Lower leg skin (tissue), 3 donors: ENCODE measurements at regions not wholly inside any gene's neighbourhood (a gene's known extent, or its start where the extent isn't known, plus 50 kb on each side); places are given as distances from the start of the nearest gene placed in this dataset.

Experiments used
- CTCF ChIP-seq, 3 donors: fragments of 450-650 bp; IDR thresholded peaks; one replicate each; pipeline ENCODE4 v1.5.1; 2016; ENCODE audit warnings: antibody characterized with exemption in 3 of 3, mild to moderate bottlenecking in 3 of 3, moderate library complexity in 2 of 3
- POLR2A ChIP-seq, 2 donors: fragments of 450-650 bp; IDR thresholded peaks; one replicate each; pipeline ENCODE4 v1.6.1; 2016 to 2017; ENCODE audit warnings: antibody characterized with exemption in 2 of 2, mild to moderate bottlenecking in 1 of 2, moderate library complexity in 1 of 2

- TF ChIP-seq CTCF (IDR thresholded peaks at IDR 0.05), result no peak
- no peak for TF ChIP-seq POLR2A (IDR thresholded peaks at IDR 0.05)
These were observed 669.7 kb upstream of the RGMB start for GRCh38 chr5:98103807-98104206.
